Thyroid gland (tissue), 4 donors: ENCODE measurements at regions not wholly inside any gene's neighbourhood (a gene's known extent, or its start where the extent isn't known, plus 50 kb on each side); places are given as distances from the start of the nearest gene placed in this dataset.
"Not testable (repeated sequence)": the region's sequence is repeated elsewhere in the genome, so short reads cannot be mapped to it uniquely, and the experiment has no call there.

ENCODE experiments used
- DNase-seq, 2 donors: peaks; one replicate each; pipeline ENCODE4 v3.0.0-alpha.2; 2019
- H3K27ac ChIP-seq, 3 donors: fragments of 200-600 bp; sonication (generic); 1 replicate in 2 of 3; 2 replicates in 1 of 3; pipeline ENCODE4 v1.5.1; 2016 to 2019; ENCODE audit warnings: mild to moderate bottlenecking in 1 of 3, moderate library complexity in 1 of 3
- H3K27me3 ChIP-seq: fragments of 200-600 bp; sonication (generic); one replicate; pipeline ENCODE4 v1.5.1; 2019
- H3K36me3 ChIP-seq, 2 donors: fragments of 200-600 bp; sonication (generic); one replicate each; pipeline ENCODE4 v1.5.1; 2016 to 2019
- H3K4me1 ChIP-seq, 2 donors: fragments of 200-600 bp; sonication (generic); one replicate each; pipeline ENCODE4 v1.5.1; 2017 to 2019
- H3K4me3 ChIP-seq, 3 donors: fragments of 200-600 bp; sonication (generic); replicated peaks in 1 of 3; 1 replicate in 2 of 3; 2 replicates in 1 of 3; pipeline ENCODE4 v1.5.1; 2016; ENCODE audit warnings: mild to moderate bottlenecking in 1 of 3
- H3K9me3 ChIP-seq: fragments of 200-600 bp; sonication (generic); one replicate; pipeline ENCODE4 v1.5.1; 2017
- CTCF ChIP-seq, 6 experiments: fragments of 200-600 bp in 3 of 6; fragments of 450-650 bp in 3 of 6; sonication (generic) in 3 of 6; IDR thresholded peaks; one replicate each; pipeline ENCODE4 v1.5.1; 2016 to 2019; ENCODE audit warnings: antibody characterized with exemption in 6 of 6, mild to moderate bottlenecking in 2 of 6, inconsistent platforms in 1 of 6, moderate library complexity in 1 of 6
- POLR2A ChIP-seq, 2 donors: fragments of 450-650 bp; IDR thresholded peaks; one replicate each; pipeline ENCODE4 v1.6.1; 2017; ENCODE audit warnings: antibody characterized with exemption in 2 of 2, mild to moderate bottlenecking in 2 of 2, moderate library complexity in 1 of 2
- WGBS, 2 donors: methylation state at CpG; one replicate each; pipeline ENCODE4 v1.1.5; 2017; 5-methylcytosine and 5-hydroxymethylcytosine counted together
- intact Hi-C: fragments of 100-400 bp; cut with DNase I; formaldehyde crosslinking; loops from one replicate; pipeline ENCODE4 v1.15.1; 2023

DNA sequence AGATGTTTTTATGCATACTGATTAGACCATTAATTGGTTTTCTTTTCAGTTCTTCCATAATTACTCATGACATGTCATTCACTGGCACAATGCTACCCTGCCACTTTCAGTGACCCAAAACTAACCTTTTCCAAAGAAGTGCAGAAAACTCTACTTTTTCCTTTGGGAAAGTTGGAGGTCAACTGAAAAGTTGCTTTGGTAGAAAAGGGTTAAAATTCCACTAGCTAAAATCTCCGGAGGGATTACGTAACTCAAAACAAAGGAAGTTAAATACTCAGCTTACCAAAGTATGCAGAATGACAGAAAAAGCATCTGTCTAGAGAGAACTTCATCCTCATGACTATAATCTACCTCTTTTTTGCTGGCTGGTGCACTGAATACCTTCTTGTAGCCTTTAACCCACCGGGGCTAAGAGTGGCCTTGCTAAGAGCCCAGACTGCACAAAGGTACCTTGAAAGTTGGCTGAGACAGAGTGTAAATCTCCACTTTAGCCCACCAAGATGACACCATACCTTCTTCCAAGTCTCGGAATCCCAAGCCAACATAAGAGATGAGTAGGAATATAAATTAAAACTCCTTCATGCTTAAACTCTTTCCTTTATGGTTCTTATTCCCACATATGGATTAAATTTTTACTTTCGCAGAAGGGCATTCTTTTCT is 1099.5 kb upstream of the INTU start:
- H3K36me3 ChIP-seq: no peaks in the 10 kb centered on the region
- H3K4me3 ChIP-seq: no peak overlapping the region
- intact Hi-C loops: no loop called here
- no peak for DNase-seq
- no peaks in the 10 kb centered on the region for H3K4me1 ChIP-seq
- no peaks in the 10 kb centered on the region for H3K27me3 ChIP-seq
- no peak overlapping the region for H3K27ac ChIP-seq
- no peak for TF ChIP-seq POLR2A (IDR thresholded peaks at IDR 0.05)
- TF ChIP-seq CTCF (IDR thresholded peaks at IDR 0.05): no peak
- WGBS, 2 donors: 56 to 57% methylated on average over 5 of the region's 5 CpGs
- H3K9me3 ChIP-seq: no peaks in the 10 kb centered on the region

- Histone ChIP-seq H3K9me3 (no peaks in the 10 kb centered on the region), H3K4me3 (no peak overlapping the region), H3K27me3 (no peaks in the 10 kb centered on the region), H3K4me1 (peaks cover 0 to 2% of the 10 kb centered on the region in 2 donors), H3K27ac (no peak overlapping the region), H3K36me3 (no peaks in the 10 kb centered on the region)
- 90 to 93% methylated on average over 3 of the region's 3 CpGs for WGBS, 2 donors
- DNase-seq: no peak
- TF ChIP-seq POLR2A (IDR thresholded peaks at IDR 0.05) (no peak), CTCF (IDR thresholded peaks at IDR 0.05) (no peak)
- intact Hi-C loops: no loop called here
Observed at GRCh38 chr4:126539771-126540170, 1093.0 kb upstream of the INTU start.

DNA sequence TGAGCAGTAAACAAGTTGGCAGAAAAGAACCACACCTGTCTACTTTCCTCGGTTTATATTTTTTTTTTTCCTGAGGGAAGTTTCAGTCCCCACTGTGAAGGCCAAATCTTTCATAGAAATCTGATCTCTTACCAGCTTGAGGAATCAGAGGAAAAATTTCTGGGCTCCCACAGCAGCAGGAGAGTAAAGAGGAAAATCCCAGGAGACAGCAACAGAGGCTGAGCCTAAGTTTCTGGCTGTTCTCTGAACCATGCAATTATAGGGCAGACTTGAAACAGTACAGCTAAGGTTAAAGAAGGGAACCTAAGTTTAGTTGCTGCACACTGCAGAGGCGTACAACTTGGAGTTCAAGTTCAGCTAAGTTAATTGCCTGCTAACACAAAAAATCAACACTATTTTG is 1090.9 kb upstream of the INTU start:
- WGBS, 2 donors: 35 to 50% methylated on average over 2 of the region's 2 CpGs
- Histone ChIP-seq H3K36me3 (no peaks in the 10 kb centered on the region), H3K4me1 (peaks cover 0 to 6% of the 10 kb centered on the region in 2 donors), H3K4me3 (no peak overlapping the region), H3K27me3 (no peaks in the 10 kb centered on the region), H3K27ac (peak overlapping the region in 1 of 3 donors; percentile 16), H3K9me3 (no peaks in the 10 kb centered on the region)
- intact Hi-C loops: no loop called here
- peak in 1 of 2 donors; percentile 1 for DNase-seq
- no peak for TF ChIP-seq CTCF (IDR thresholded peaks at IDR 0.05)
- no peak for TF ChIP-seq POLR2A (IDR thresholded peaks at IDR 0.05)

DNA sequence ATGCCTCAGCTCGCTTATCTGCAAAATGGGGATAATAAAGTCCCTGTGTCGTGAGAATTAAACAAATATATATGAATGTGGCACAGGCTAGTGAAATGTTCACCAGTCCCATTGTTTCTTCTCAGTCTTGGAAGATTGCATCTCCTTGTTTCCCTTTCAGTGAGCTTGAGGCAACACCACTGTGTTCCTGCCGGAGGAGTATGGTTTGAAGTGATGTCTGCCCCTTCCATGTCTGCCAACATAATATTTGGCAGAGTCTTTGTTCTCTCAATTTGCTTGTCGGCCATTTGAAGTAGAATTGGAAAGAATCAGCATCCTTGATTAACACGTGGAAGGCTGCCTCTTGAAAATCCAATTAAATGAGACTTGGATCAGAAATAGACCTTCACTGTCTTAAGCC is 1088.5 kb upstream of the INTU start:
- no peaks in the 10 kb centered on the region for H3K36me3 ChIP-seq
- H3K27me3 ChIP-seq: no peaks in the 10 kb centered on the region
- intact Hi-C loops: no loop called here
- no peak for TF ChIP-seq CTCF (IDR thresholded peaks at IDR 0.05)
- TF ChIP-seq POLR2A (IDR thresholded peaks at IDR 0.05): no peak
- peak; percentile 53 to 60 for DNase-seq
- H3K27ac ChIP-seq: no peak overlapping the region
- peaks cover 0 to 6% of the 10 kb centered on the region in 2 donors for H3K4me1 ChIP-seq
- no peak overlapping the region for H3K4me3 ChIP-seq
- WGBS, 2 donors: 35 to 39% methylated on average over 5 of the region's 5 CpGs
- H3K9me3 ChIP-seq: no peaks in the 10 kb centered on the region

DNA sequence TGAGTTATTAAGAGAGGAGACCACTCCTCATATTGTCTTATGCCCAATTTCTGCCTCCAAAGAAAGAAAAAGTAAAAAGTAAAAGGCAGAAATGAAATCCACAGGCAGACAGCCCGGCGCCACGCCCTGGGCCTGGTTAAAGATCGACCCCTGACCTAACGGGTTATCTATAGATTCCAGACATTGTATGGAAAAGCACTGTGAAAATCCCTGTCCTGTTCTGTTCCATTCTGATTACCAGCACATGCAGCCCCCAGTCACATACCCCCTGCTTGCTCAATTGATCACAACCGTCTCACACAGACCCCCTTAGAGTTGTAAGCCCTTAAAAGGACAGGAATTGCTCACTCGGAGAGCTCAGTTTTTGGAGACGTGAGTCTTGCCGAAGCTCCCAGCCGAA is 1086.6 kb upstream of the INTU start:
- H3K36me3 ChIP-seq, H3K9me3 ChIP-seq, DNase-seq, H3K4me3 ChIP-seq, H3K27me3 ChIP-seq, H3K4me1 ChIP-seq, H3K27ac ChIP-seq, intact Hi-C loops: not testable (repeated sequence)
- WGBS, 2 donors: 96 to 98% methylated on average over 10 of the region's 10 CpGs
